SK-N-SH (cell line): ENCODE measurements at regions not wholly inside any gene's neighbourhood (a gene's known extent, or its start where the extent isn't known, plus 50 kb on each side); places are given as distances from the start of the nearest gene placed in this dataset.

ENCODE experiments used
- CTCF ChIA-PET: fragments of 300-600, 350-600 bp; formaldehyde crosslinking; extraction: SDS; loops from one replicate; lab custom pipeline; 2021; lab: Yijun Ruan, JAX
- POLR2A ChIA-PET: fragments of 350-600 bp; sonication (Branson Sonifier 250); formaldehyde crosslinking; extraction: SDS; loops from one replicate; lab custom pipeline; 2020; ENCODE audit warnings: antibody characterized with exemption, inconsistent platforms; lab: Yijun Ruan, JAX
- DNase-seq: peaks from one replicate; pipeline ENCODE4 v3.0.0; 2012
- H2AFZ ChIP-seq: fragments of 200-600 bp; sonication (generic); 2 replicates; pipeline ENCODE4 v1.8.1; 2016; ENCODE audit warnings: antibody characterized with exemption, mild to moderate bottlenecking, low read depth
- H3F3A ChIP-seq: fragments of 200-600 bp; sonication (generic); replicated peaks from 2 replicates; pipeline ENCODE3; 2016; ENCODE audit warnings: antibody characterized with exemption, mild to moderate bottlenecking; ENCODE audit not compliant: insufficient read depth
- H3K27ac ChIP-seq, 2 experiments: fragments of 200-500 bp in 1 of 2; fragments of 200-600 bp in 1 of 2; sonication (Bioruptor generic) in 1 of 2; sonication (generic), shearing (Covaris generic) in 1 of 2; 2 replicates each; pipeline versions ENCODE4 v1.5.1 to v1.6.1; 2014 to 2016; ENCODE audit warnings: low read depth in 2 of 2, inconsistent platforms in 1 of 2, low read length in 1 of 2, mild to moderate bottlenecking in 1 of 2, mixed read lengths in 1 of 2
- H3K27me3 ChIP-seq: fragments of 200-600 bp; sonication (generic), shearing (Covaris generic); 2 replicates; pipeline ENCODE4 v1.6.1; 2016; ENCODE audit warnings: mixed run types; ENCODE audit not compliant: insufficient read depth
- H3K36me3 ChIP-seq, 2 experiments: fragments of 200-500 bp in 1 of 2; fragments of 200-600 bp in 1 of 2; sonication (Bioruptor generic) in 1 of 2; sonication (generic) in 1 of 2; replicated peaks in 1 of 2; 2 replicates each; pipeline versions ENCODE3 to v1.5.1; 2014 to 2016; ENCODE audit warnings: low read length in 1 of 2, mild to moderate bottlenecking in 1 of 2; ENCODE audit not compliant: insufficient read depth in 2 of 2, control insufficient read depth in 1 of 2
- H3K4me1 ChIP-seq, 2 experiments: fragments of 200-500 bp in 1 of 2; fragments of 200-600 bp in 1 of 2; sonication (Bioruptor generic) in 1 of 2; sonication (generic), shearing (Covaris generic) in 1 of 2; 2 replicates each; pipeline versions ENCODE4 v1.5.1 to v1.6.1; 2014 to 2016; ENCODE audit warnings: low read depth in 1 of 2, low read length in 1 of 2, mixed run types in 1 of 2; ENCODE audit not compliant: insufficient read depth in 2 of 2, control insufficient read depth in 1 of 2
- H3K4me2 ChIP-seq: fragments of 200-600 bp; sonication (generic), shearing (Covaris generic); 2 replicates; pipeline ENCODE4 v1.6.1; 2017; ENCODE audit warnings: mixed run types
- H3K4me3 ChIP-seq, 2 experiments: fragments of 200-500 bp in 1 of 2; fragments of 200-600 bp in 1 of 2; sonication (Bioruptor generic) in 1 of 2; sonication (generic), shearing (Covaris generic) in 1 of 2; 2 replicates each; pipeline versions ENCODE4 v1.5.1 to v1.8.1; 2014 to 2016; ENCODE audit warnings: low read depth in 2 of 2, inconsistent platforms in 1 of 2, low read length in 1 of 2, mild to moderate bottlenecking in 1 of 2, mixed read lengths in 1 of 2, moderate library complexity in 1 of 2
- H3K79me2 ChIP-seq: fragments of 200-600 bp; sonication (generic); 2 replicates; pipeline ENCODE4 v1.8.1; 2017; ENCODE audit warnings: mild to moderate bottlenecking; ENCODE audit not compliant: insufficient read depth
- H3K9ac ChIP-seq: fragments of 200-600 bp; sonication (generic); 2 replicates; pipeline ENCODE4 v1.6.1; 2017; ENCODE audit warnings: mixed run types
- H3K9me2 ChIP-seq: fragments of 200-600 bp; sonication (generic); 2 replicates; pipeline ENCODE4 v1.6.1; 2017; ENCODE audit warnings: mixed run types
- H3K9me3 ChIP-seq: fragments of 200-600 bp; sonication (generic); 2 replicates; pipeline ENCODE4 v1.6.1; 2017; ENCODE audit warnings: mixed run types, mild to moderate bottlenecking, moderate library complexity
- H4K20me1 ChIP-seq: fragments of 200-600 bp; sonication (generic); 2 replicates; pipeline ENCODE4 v1.6.1; 2017; ENCODE audit warnings: mild to moderate bottlenecking, mixed run types; ENCODE audit not compliant: insufficient read depth
- CHD2 ChIP-seq: fragments of 150-350 bp; IDR thresholded peaks from 2 replicates; pipeline ENCODE4 v1.6.1; 2018; ENCODE audit warnings: low read length; ENCODE audit not compliant: partially characterized antibody
- EP300 ChIP-seq, 2 experiments: IDR thresholded peaks; 2 replicates each; pipeline versions ENCODE4 v1.4.0 to v1.6.1; 2012; ENCODE audit warnings: borderline replicate concordance in 1 of 2, low read depth in 1 of 2, low read length in 1 of 2
- EZH2phosphoT487 ChIP-seq: fragments of 200-600 bp; sonication (generic); IDR thresholded peaks from 2 replicates; pipeline ENCODE4 v1.6.1; 2017; ENCODE audit warnings: low read depth, mixed run types, mild to moderate bottlenecking, antibody characterized with exemption, moderate library complexity, borderline replicate concordance
- FOSL2 ChIP-seq: IDR thresholded peaks from 2 replicates; pipeline ENCODE4 v1.4.0; 2012; ENCODE audit warnings: low read depth, mild to moderate bottlenecking, moderate library complexity, borderline replicate concordance
- FOXM1 ChIP-seq: IDR thresholded peaks from 2 replicates; pipeline ENCODE4 v1.4.0; 2012; ENCODE audit warnings: low read depth, mild to moderate bottlenecking
- GABPA ChIP-seq: IDR thresholded peaks from 2 replicates; pipeline ENCODE4 v1.4.0; 2012; ENCODE audit warnings: low read depth, mild to moderate bottlenecking
- GATA2 ChIP-seq: sonication (generic); formaldehyde crosslinking; IDR thresholded peaks from 2 replicates; pipeline ENCODE4 v1.5.0; 2020; ENCODE audit warnings: mild to moderate bottlenecking, missing genetic modification reagents
- NFIC ChIP-seq: IDR thresholded peaks from 2 replicates; pipeline ENCODE4 v1.4.0; 2012; ENCODE audit warnings: borderline replicate concordance
- NRF1 ChIP-seq: IDR thresholded peaks from 2 replicates; pipeline ENCODE4 v1.6.1; 2012; ENCODE audit warnings: low read depth, mild to moderate bottlenecking, low read length
- RCOR1 ChIP-seq: fragments of 150-350 bp; IDR thresholded peaks from 2 replicates; pipeline ENCODE4 v1.6.1; 2017; ENCODE audit warnings: antibody characterized with exemption, low read length
- RXRA ChIP-seq: IDR thresholded peaks from 2 replicates; pipeline ENCODE4 v1.4.0; 2012; ENCODE audit warnings: low read depth, mild to moderate bottlenecking, borderline replicate concordance
- SMC3 ChIP-seq: IDR thresholded peaks from 2 replicates; pipeline ENCODE4 v1.6.1; 2012; ENCODE audit warnings: low read depth, low read length, improper control_type of control experiment
- TCF12 ChIP-seq: IDR thresholded peaks from 2 replicates; pipeline ENCODE4 v1.4.0; 2012
- TEAD4 ChIP-seq: IDR thresholded peaks from 2 replicates; pipeline ENCODE4 v1.4.0; 2012; ENCODE audit warnings: mild to moderate bottlenecking, borderline replicate concordance; ENCODE audit not compliant: insufficient read depth
- WGBS: methylation state at CpG from one replicate; pipeline ENCODE4 v1.1.6; 2017; ENCODE audit warnings: low lambda C conversion rate; 5-methylcytosine and 5-hydroxymethylcytosine counted together
- TF ChIP-seq, protein P1 (sequence below): IDR thresholded peaks from 2 replicates; pipeline ENCODE4 v1.4.0; 2012; ENCODE audit warnings: low read depth, borderline replicate concordance
- TF ChIP-seq, protein P2 (sequence below): fragments of 150-350 bp; IDR thresholded peaks from 2 replicates; pipeline ENCODE4 v1.6.1; 2016; ENCODE audit warnings: mild to moderate bottlenecking, low read depth, low read length
- TF ChIP-seq, protein P3 (sequence below): IDR thresholded peaks from 2 replicates; pipeline ENCODE4 v1.6.1; 2012; ENCODE audit warnings: mild to moderate bottlenecking, low read depth, low read length, moderate library complexity
- TF ChIP-seq, protein P4 (sequence below): IDR thresholded peaks from 2 replicates; pipeline ENCODE4 v1.4.0; 2012; ENCODE audit warnings: low read depth

DNA sequence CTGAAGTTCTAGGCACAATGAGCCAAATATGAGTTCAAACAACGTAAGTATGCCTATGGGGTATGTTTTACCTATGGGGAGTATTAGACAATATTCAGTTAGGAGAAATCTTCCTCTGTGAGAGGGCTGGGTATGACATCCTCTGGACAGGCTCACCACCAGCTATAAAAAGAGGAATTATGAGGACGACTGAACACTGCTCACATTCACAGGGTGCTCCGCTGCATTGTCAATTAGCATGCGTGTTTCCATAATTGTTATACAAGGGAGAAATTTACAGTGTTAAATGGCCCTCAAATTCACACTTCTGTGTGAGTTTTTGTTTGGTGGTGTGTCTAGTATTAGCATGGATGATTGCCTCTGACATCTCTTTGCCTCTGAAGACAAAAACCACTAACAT is 700.4 kb downstream of the BCL11A start:
- Histone ChIP-seq H2AFZ (no peak overlapping the region), H4K20me1 (no peaks in the 10 kb centered on the region), H3K9ac (no peak overlapping the region), H3K9me3 (no peaks in the 10 kb centered on the region), H3K27ac (no peak overlapping the region), H3K4me3 (no peak overlapping the region), H3K79me2 (no peaks in the 10 kb centered on the region), H3K4me1 (no peaks in the 10 kb centered on the region)
- CTCF ChIA-PET, result no interaction called here
- DNase-seq, result no peak
- TF ChIP-seq FOXM1 (no peak), GATA2 (CRISPR knock-in tag) (no peak), RCOR1 (no peak), TEAD4 (no peak), RXRA (no peak), EZH2phosphoT487 (no peak), TCF12 (no peak), SMC3 (no peak), GABPA (no peak), EP300 (IDR thresholded peaks at IDR 0.05; ENCODE audit: borderline replicate concordance in 1 of 2, low read depth in 1 of 2, low read length in 1 of 2) (no peak), NRF1 (no peak), FOSL2 (no peak)
- TF ChIP-seq, protein P1, sequence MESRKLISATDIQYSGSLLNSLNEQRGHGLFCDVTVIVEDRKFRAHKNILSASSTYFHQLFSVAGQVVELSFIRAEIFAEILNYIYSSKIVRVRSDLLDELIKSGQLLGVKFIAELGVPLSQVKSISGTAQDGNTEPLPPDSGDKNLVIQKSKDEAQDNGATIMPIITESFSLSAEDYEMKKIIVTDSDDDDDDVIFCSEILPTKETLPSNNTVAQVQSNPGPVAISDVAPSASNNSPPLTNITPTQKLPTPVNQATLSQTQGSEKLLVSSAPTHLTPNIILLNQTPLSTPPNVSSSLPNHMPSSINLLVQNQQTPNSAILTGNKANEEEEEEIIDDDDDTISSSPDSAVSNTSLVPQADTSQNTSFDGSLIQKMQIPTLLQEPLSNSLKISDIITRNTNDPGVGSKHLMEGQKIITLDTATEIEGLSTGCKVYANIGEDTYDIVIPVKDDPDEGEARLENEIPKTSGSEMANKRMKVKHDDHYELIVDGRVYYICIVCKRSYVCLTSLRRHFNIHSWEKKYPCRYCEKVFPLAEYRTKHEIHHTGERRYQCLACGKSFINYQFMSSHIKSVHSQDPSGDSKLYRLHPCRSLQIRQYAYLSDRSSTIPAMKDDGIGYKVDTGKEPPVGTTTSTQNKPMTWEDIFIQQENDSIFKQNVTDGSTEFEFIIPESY, result no peak
- TF ChIP-seq, protein P2, sequence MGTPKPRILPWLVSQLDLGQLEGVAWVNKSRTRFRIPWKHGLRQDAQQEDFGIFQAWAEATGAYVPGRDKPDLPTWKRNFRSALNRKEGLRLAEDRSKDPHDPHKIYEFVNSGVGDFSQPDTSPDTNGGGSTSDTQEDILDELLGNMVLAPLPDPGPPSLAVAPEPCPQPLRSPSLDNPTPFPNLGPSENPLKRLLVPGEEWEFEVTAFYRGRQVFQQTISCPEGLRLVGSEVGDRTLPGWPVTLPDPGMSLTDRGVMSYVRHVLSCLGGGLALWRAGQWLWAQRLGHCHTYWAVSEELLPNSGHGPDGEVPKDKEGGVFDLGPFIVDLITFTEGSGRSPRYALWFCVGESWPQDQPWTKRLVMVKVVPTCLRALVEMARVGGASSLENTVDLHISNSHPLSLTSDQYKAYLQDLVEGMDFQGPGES, result no peak
- TF ChIP-seq, all 33 proteins: peak for 0
- Histone ChIP-seq H3F3A (no peaks in the 10 kb centered on the region), H3K36me3 (no peaks in the 10 kb centered on the region), H3K9me2 (no peaks in the 10 kb centered on the region), H3K27me3 (no peaks in the 10 kb centered on the region), H3K4me2 (no peak overlapping the region)
- POLR2A ChIA-PET, result no interaction called here
- 30% methylated on average over 4 of the region's 4 CpGs for WGBS

DNA sequence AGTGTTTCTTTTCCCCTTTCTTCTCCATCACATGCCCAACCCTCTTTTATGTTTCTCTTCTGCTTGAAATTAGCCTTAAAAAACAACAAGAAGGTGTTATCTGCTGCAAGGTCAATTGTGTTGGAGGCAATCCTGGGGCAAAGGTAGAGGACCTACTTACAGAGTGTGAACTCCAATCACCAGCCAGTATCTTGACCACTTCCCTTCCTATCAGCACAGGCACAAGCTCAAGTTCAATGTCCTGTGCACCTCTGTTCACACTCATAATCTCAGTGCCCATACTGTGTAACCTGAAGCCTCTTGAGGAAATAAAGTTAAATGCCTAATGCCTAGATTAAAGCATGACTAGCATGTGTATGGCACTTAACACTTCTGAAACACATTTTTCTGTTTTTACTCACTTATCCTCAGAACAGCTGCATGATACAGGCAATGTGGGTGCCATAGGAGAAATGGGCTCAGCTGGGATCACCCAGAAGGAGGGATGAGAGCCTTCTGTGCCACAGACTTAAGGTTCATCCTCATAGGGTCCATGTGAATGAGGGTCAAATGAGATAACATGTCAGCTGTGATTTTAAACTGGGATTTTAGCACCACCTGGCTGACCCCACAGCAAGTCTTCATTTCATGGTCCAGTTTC is 701.5 kb downstream of the BCL11A start:
- no peaks in the 10 kb centered on the region for H3K36me3 ChIP-seq
- no peaks in the 10 kb centered on the region for H4K20me1 ChIP-seq
- POLR2A ChIA-PET, result no interaction called here
- H2AFZ ChIP-seq, result no peak overlapping the region
- no peaks in the 10 kb centered on the region for H3K4me1 ChIP-seq
- H3K27me3 ChIP-seq, result no peaks in the 10 kb centered on the region
- H3K9me2 ChIP-seq, result no peaks in the 10 kb centered on the region
- no peak for DNase-seq
- H3K79me2 ChIP-seq, result no peaks in the 10 kb centered on the region
- no peak overlapping the region for H3K4me2 ChIP-seq
- no peaks in the 10 kb centered on the region for H3F3A ChIP-seq
- H3K27ac ChIP-seq, result no peak overlapping the region
- no peak for TF ChIP-seq CHD2
- TF ChIP-seq, protein P3, sequence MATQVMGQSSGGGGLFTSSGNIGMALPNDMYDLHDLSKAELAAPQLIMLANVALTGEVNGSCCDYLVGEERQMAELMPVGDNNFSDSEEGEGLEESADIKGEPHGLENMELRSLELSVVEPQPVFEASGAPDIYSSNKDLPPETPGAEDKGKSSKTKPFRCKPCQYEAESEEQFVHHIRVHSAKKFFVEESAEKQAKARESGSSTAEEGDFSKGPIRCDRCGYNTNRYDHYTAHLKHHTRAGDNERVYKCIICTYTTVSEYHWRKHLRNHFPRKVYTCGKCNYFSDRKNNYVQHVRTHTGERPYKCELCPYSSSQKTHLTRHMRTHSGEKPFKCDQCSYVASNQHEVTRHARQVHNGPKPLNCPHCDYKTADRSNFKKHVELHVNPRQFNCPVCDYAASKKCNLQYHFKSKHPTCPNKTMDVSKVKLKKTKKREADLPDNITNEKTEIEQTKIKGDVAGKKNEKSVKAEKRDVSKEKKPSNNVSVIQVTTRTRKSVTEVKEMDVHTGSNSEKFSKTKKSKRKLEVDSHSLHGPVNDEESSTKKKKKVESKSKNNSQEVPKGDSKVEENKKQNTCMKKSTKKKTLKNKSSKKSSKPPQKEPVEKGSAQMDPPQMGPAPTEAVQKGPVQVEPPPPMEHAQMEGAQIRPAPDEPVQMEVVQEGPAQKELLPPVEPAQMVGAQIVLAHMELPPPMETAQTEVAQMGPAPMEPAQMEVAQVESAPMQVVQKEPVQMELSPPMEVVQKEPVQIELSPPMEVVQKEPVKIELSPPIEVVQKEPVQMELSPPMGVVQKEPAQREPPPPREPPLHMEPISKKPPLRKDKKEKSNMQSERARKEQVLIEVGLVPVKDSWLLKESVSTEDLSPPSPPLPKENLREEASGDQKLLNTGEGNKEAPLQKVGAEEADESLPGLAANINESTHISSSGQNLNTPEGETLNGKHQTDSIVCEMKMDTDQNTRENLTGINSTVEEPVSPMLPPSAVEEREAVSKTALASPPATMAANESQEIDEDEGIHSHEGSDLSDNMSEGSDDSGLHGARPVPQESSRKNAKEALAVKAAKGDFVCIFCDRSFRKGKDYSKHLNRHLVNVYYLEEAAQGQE, result no peak
- no peak for TF ChIP-seq GABPA
- no peak for TF ChIP-seq NFIC
- TF ChIP-seq, protein P4, sequence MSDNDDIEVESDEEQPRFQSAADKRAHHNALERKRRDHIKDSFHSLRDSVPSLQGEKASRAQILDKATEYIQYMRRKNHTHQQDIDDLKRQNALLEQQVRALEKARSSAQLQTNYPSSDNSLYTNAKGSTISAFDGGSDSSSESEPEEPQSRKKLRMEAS, result no peak
- H3K9me3 ChIP-seq, result no peaks in the 10 kb centered on the region
- H3K4me3 ChIP-seq, result no peak overlapping the region
- CTCF ChIA-PET, result no interaction called here
- H3K9ac ChIP-seq, result no peak overlapping the region
